Esophagus (tissue), 2 donors: ENCODE measurements at regions not wholly inside any gene's neighbourhood (a gene's known extent, or its start where the extent isn't known, plus 50 kb on each side); places are given as distances from the start of the nearest gene placed in this dataset.
"Not testable (repeated sequence)": the region's sequence is repeated elsewhere in the genome, so short reads cannot be mapped to it uniquely, and the experiment has no call there.

ENCODE experiments used
- H3K27ac ChIP-seq, 2 donors: one replicate each; pipeline ENCODE4 v1.5.1; 2013; ENCODE audit warnings: low read depth in 2 of 2, mild to moderate bottlenecking in 2 of 2, inconsistent platforms in 1 of 2, low read length in 1 of 2, moderate library complexity in 1 of 2
- H3K27me3 ChIP-seq, 2 donors: one replicate each; pipeline ENCODE4 v1.6.1; 2013; ENCODE audit warnings: low read length in 2 of 2, control low read depth in 1 of 2, mild to moderate bottlenecking in 1 of 2; ENCODE audit not compliant: insufficient read depth in 2 of 2, control insufficient read depth in 1 of 2
- H3K36me3 ChIP-seq, 2 donors: one replicate each; pipeline ENCODE4 v1.6.1; 2013; ENCODE audit warnings: low read length in 1 of 2; ENCODE audit not compliant: control insufficient read depth in 2 of 2, insufficient read depth in 2 of 2
- H3K4me1 ChIP-seq, 2 donors: one replicate each; pipeline ENCODE4 v1.6.1; 2013; ENCODE audit warnings: low read length in 1 of 2; ENCODE audit not compliant: control insufficient read depth in 2 of 2, insufficient read depth in 2 of 2
- H3K4me3 ChIP-seq, 2 donors: one replicate each; pipeline ENCODE4 v1.5.1; 2013; ENCODE audit warnings: low read length in 2 of 2, mild to moderate bottlenecking in 2 of 2, low read depth in 1 of 2, moderate library complexity in 1 of 2
- H3K9me3 ChIP-seq, 2 donors: one replicate each; pipeline ENCODE4 v1.6.1; 2013; ENCODE audit warnings: mild to moderate bottlenecking in 2 of 2, low read depth in 1 of 2, low read length in 1 of 2, moderate library complexity in 1 of 2; ENCODE audit not compliant: control insufficient read depth in 2 of 2, insufficient read depth in 1 of 2
- WGBS, 2 donors: extraction: QIAGEN DNeasy Blood & Tissue Kit; methylation state at CpG; one replicate each; pipeline ENCODE4 v1.1.7; 2013; 5-methylcytosine and 5-hydroxymethylcytosine counted together
- donor health status: healthy with polysubstance abuse.
- donor health status: Bipolar disorder and iron deficiency.

GRCh38 chrX:128664211-128664610 lies 612.0 kb upstream of the ACTRT1 start:
- H3K4me1 ChIP-seq, result no peaks in the 10 kb centered on the region
- no peak overlapping the region for H3K27ac ChIP-seq
- no peak overlapping the region for H3K4me3 ChIP-seq
- WGBS, 2 donors, result 53 to 69% methylated on average over 1 of the region's 1 CpG
- H3K27me3 ChIP-seq, result no peaks in the 10 kb centered on the region
- no peaks in the 10 kb centered on the region for H3K9me3 ChIP-seq
- no peaks in the 10 kb centered on the region for H3K36me3 ChIP-seq

- H3K27ac ChIP-seq, result no peak overlapping the region
- peaks cover 0 to 3% of the 10 kb centered on the region in 2 donors for H3K9me3 ChIP-seq
- H3K4me3 ChIP-seq, result no peak overlapping the region
- no peaks in the 10 kb centered on the region for H3K4me1 ChIP-seq
- no peaks in the 10 kb centered on the region for H3K27me3 ChIP-seq
- H3K36me3 ChIP-seq, result no peaks in the 10 kb centered on the region
- 17 to 38% methylated on average over 6 of the region's 6 CpGs for WGBS, 2 donors
Measured at GRCh38 chrX:128653524-128654060, 601.4 kb upstream of the ACTRT1 start.

- H3K9me3 ChIP-seq, result no peaks in the 10 kb centered on the region
- H3K36me3 ChIP-seq, result no peaks in the 10 kb centered on the region
- no peaks in the 10 kb centered on the region for H3K27me3 ChIP-seq
- no peak overlapping the region for H3K4me3 ChIP-seq
- 50 to 68% methylated on average over 1 of the region's 1 CpG for WGBS, 2 donors
- no peaks in the 10 kb centered on the region for H3K4me1 ChIP-seq
- no peak overlapping the region for H3K27ac ChIP-seq
Measured at GRCh38 chrX:128650326-128650725, 598.1 kb upstream of the ACTRT1 start.

GRCh38 chrX:128634754-128635153 lies 582.6 kb upstream of the ACTRT1 start:
- H3K36me3 ChIP-seq, result no peaks in the 10 kb centered on the region
- no peaks in the 10 kb centered on the region for H3K4me1 ChIP-seq
- no peak overlapping the region for H3K4me3 ChIP-seq
- no peaks in the 10 kb centered on the region for H3K9me3 ChIP-seq
- no peaks in the 10 kb centered on the region for H3K27me3 ChIP-seq
- whole genome bisulfite sequencing, 2 donors, result 9 to 20% methylated on average over 1 of the region's 1 CpG
- no peak overlapping the region for H3K27ac ChIP-seq

- Histone ChIP-seq H3K9me3 (no peaks in the 10 kb centered on the region), H3K27me3 (no peaks in the 10 kb centered on the region), H3K36me3 (no peaks in the 10 kb centered on the region), H3K27ac (no peak overlapping the region), H3K4me3 (no peak overlapping the region), H3K4me1 (no peaks in the 10 kb centered on the region)
- 92 to 100% methylated on average over 1 of the region's 1 CpG for WGBS, 2 donors
Measured at GRCh38 chrX:128623361-128623760, 571.2 kb upstream of the ACTRT1 start.

GRCh38 chrX:128622296-128622695 lies 570.1 kb upstream of the ACTRT1 start:
- Histone ChIP-seq H3K9me3 (no peaks in the 10 kb centered on the region), H3K4me1 (no peaks in the 10 kb centered on the region), H3K4me3 (no peak overlapping the region), H3K27ac (no peak overlapping the region), H3K27me3 (no peaks in the 10 kb centered on the region), H3K36me3 (no peaks in the 10 kb centered on the region)
- 80 to 81% methylated on average over 2 of the region's 2 CpGs for WGBS, 2 donors

- H3K4me1 ChIP-seq, result no peaks in the 10 kb centered on the region
- WGBS, 2 donors, result 53 to 74% methylated on average over 3 of the region's 3 CpGs
- H3K27ac ChIP-seq, result no peak overlapping the region
- no peaks in the 10 kb centered on the region for H3K36me3 ChIP-seq
- no peaks in the 10 kb centered on the region for H3K9me3 ChIP-seq
- H3K4me3 ChIP-seq, result no peak overlapping the region
- no peaks in the 10 kb centered on the region for H3K27me3 ChIP-seq
Measured at GRCh38 chrX:128619490-128619889, 567.3 kb upstream of the ACTRT1 start.

GRCh38 chrX:128616933-128617332 lies 564.7 kb upstream of the ACTRT1 start:
- Histone ChIP-seq H3K9me3 (no peaks in the 10 kb centered on the region), H3K27me3 (no peaks in the 10 kb centered on the region), H3K36me3 (no peaks in the 10 kb centered on the region), H3K4me1 (no peaks in the 10 kb centered on the region), H3K27ac (no peak overlapping the region), H3K4me3 (no peak overlapping the region)
- WGBS, 2 donors, result 73 to 85% methylated on average over 1 of the region's 1 CpG

- not testable (repeated sequence) for H3K9me3 ChIP-seq, H3K27ac ChIP-seq, H3K36me3 ChIP-seq, H3K4me3 ChIP-seq, H3K4me1 ChIP-seq, H3K27me3 ChIP-seq
- 86 to 96% methylated on average over 9 to 13 of the region's 16 CpGs for WGBS, 2 donors
Measured at GRCh38 chrX:128606817-128607216, 554.6 kb upstream of the ACTRT1 start.

GRCh38 chrX:128606357-128606756 lies 554.2 kb upstream of the ACTRT1 start:
- not testable (repeated sequence) for H3K36me3 ChIP-seq, H3K27ac ChIP-seq, H3K4me3 ChIP-seq, H3K27me3 ChIP-seq, H3K9me3 ChIP-seq, H3K4me1 ChIP-seq
- 57 to 64% methylated on average over 14 to 30 of the region's 31 CpGs for WGBS, 2 donors
